Neural progenitor cell (in vitro differentiated cells): ENCODE measurements at regions not wholly inside any gene's neighbourhood (a gene's known extent, or its start where the extent isn't known, plus 50 kb on each side); places are given as distances from the start of the nearest gene placed in this dataset.

Source experiments
- EZH2 ChIP-seq: fragments of 200-600 bp; sonication (generic); IDR thresholded peaks from 2 replicates; pipeline ENCODE4 v1.6.1; 2017; ENCODE audit warnings: antibody characterized with exemption, mild to moderate bottlenecking, moderate library complexity
- EZH2phosphoT487 ChIP-seq: fragments of 200-600 bp; sonication (generic); IDR thresholded peaks from 2 replicates; pipeline ENCODE4 v1.6.1; 2017; ENCODE audit warnings: antibody characterized with exemption
- TF ChIP-seq, protein P1 (sequence below): fragments of 200-600 bp; sonication (generic); IDR thresholded peaks from 2 replicates; pipeline ENCODE4 v1.5.1; 2017; ENCODE audit warnings: antibody characterized with exemption, mild to moderate bottlenecking

DNA sequence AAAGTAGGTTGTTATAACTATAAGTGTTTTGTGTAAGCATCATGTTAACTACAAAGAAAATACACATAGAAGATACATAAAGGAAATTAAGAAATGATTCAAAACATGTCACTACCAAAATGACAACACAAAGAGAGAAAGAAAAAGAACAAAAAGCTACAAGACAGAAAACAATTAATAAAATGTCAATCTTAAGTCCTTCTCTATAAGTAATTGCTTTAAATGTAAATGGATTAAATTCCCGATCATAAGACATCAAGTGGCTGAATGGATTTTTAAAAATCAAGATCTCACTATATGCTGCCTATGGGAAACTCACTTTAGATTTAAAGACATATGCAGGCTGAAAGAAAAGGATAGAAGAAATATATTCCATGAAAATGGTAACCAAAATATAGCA lies 232.3 kb upstream of the NFIA start:
- TF ChIP-seq EZH2 (no peak), EZH2phosphoT487 (no peak)
- TF ChIP-seq, protein P1, sequence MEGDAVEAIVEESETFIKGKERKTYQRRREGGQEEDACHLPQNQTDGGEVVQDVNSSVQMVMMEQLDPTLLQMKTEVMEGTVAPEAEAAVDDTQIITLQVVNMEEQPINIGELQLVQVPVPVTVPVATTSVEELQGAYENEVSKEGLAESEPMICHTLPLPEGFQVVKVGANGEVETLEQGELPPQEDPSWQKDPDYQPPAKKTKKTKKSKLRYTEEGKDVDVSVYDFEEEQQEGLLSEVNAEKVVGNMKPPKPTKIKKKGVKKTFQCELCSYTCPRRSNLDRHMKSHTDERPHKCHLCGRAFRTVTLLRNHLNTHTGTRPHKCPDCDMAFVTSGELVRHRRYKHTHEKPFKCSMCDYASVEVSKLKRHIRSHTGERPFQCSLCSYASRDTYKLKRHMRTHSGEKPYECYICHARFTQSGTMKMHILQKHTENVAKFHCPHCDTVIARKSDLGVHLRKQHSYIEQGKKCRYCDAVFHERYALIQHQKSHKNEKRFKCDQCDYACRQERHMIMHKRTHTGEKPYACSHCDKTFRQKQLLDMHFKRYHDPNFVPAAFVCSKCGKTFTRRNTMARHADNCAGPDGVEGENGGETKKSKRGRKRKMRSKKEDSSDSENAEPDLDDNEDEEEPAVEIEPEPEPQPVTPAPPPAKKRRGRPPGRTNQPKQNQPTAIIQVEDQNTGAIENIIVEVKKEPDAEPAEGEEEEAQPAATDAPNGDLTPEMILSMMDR: no peak
